ENCODE measurements at regions not wholly inside any gene's neighbourhood (a gene's known extent, or its start where the extent isn't known, plus 50 kb on each side); places are given as distances from the start of the nearest gene placed in this dataset.

DNA sequence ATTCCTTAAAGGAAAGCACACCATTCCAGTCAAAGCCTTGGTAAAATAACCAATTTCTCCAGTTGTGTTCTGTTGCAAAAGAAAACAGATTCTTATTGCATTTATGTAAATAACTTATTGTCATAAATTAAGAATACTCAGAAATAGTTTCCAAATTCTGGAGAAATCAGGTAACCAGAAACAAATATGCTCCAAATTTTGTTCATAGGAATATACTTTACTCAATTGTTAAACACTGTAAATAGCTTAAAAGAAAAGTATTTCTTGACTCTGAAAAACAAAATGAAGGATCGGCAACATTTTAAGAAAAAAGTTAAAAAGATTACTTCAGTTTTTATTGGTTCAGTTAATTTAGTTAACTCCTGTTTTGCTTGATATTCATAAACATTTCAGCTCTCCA is 67.1 kb upstream of the PIK3CG start:
- WGBS, 3 donors = 96 to 98% (median 97%) methylated on average over 1 of the region's 1 CpG
- Histone ChIP-seq H3K4me1 (no peaks in the 10 kb centered on the region), H3K27ac (no peak overlapping the region), H3K9me3 (no peaks in the 10 kb centered on the region), H3K4me3 (no peak overlapping the region), H3K36me3 (ENCODE audit: insufficient read depth in 1 of 2, low read depth in 1 of 2) (no peaks in the 10 kb centered on the region), H3K27me3 (ENCODE audit: insufficient read depth in 3 of 3, low read length in 2 of 3) (peaks cover 0 to 7% (median 0%) of the 10 kb centered on the region in 3 donors)
- intact Hi-C loops (cut with DNase I) = loop anchor here in 1 of 2 donors (10.0 kb wide), 1 partner anchor 257 kb away; no protein-coding TSS in a partner anchor
- TF ChIP-seq, protein P1, sequence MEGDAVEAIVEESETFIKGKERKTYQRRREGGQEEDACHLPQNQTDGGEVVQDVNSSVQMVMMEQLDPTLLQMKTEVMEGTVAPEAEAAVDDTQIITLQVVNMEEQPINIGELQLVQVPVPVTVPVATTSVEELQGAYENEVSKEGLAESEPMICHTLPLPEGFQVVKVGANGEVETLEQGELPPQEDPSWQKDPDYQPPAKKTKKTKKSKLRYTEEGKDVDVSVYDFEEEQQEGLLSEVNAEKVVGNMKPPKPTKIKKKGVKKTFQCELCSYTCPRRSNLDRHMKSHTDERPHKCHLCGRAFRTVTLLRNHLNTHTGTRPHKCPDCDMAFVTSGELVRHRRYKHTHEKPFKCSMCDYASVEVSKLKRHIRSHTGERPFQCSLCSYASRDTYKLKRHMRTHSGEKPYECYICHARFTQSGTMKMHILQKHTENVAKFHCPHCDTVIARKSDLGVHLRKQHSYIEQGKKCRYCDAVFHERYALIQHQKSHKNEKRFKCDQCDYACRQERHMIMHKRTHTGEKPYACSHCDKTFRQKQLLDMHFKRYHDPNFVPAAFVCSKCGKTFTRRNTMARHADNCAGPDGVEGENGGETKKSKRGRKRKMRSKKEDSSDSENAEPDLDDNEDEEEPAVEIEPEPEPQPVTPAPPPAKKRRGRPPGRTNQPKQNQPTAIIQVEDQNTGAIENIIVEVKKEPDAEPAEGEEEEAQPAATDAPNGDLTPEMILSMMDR (IDR thresholded peaks at IDR 0.05) = no peak
- ATAC-seq = no peak
- no peak for DNase-seq

- Histone ChIP-seq H3K9me3 (no peaks in the 10 kb centered on the region), H3K36me3 (ENCODE audit: insufficient read depth in 1 of 2, low read depth in 1 of 2) (no peaks in the 10 kb centered on the region), H3K4me1 (no peaks in the 10 kb centered on the region), H3K27ac (no peak overlapping the region), H3K4me3 (no peak overlapping the region), H3K27me3 (ENCODE audit: insufficient read depth in 3 of 3, low read length in 2 of 3) (peaks cover 0 to 7% (median 0%) of the 10 kb centered on the region in 3 donors)
- DNase-seq = no peak
- WGBS, 3 donors = 87 to 89% (median 88%) methylated on average over 2 of the region's 2 CpGs
- ATAC-seq = no peak
- TF ChIP-seq, protein P1 (IDR thresholded peaks at IDR 0.05) = no peak
- intact Hi-C loops (cut with DNase I) = no loop called here
These were observed 62.5 kb upstream of the PIK3CG start for GRCh38 chr7:106802589-106802988.

GRCh38 chr7:106806556-106806955 is 58.5 kb upstream of the PIK3CG start:
- no peaks in the 10 kb centered on the region for H3K4me1 ChIP-seq
- no peak for ATAC-seq
- TF ChIP-seq, protein P1 (IDR thresholded peaks at IDR 0.05) = no peak
- no peak overlapping the region for H3K4me3 ChIP-seq
- H3K27ac ChIP-seq = no peak overlapping the region
- H3K36me3 ChIP-seq (ENCODE audit: insufficient read depth in 1 of 2, low read depth in 1 of 2) = no peaks in the 10 kb centered on the region
- DNase-seq = no peak
- H3K27me3 ChIP-seq (ENCODE audit: insufficient read depth in 3 of 3, low read length in 2 of 3) = peaks cover 0 to 2% (median 0%) of the 10 kb centered on the region in 3 donors
- intact Hi-C loops (cut with DNase I) = no loop called here
- no peaks in the 10 kb centered on the region for H3K9me3 ChIP-seq
- WGBS, 3 donors = 27 to 29% (median 29%) methylated on average over 4 of the region's 4 CpGs

GRCh38 chr7:106807474-106807873 is 57.6 kb upstream of the PIK3CG start:
- H3K4me3 ChIP-seq = no peak overlapping the region
- 79 to 86% (median 86%) methylated on average over 4 of the region's 4 CpGs for whole genome bisulfite sequencing, 3 donors
- H3K27me3 ChIP-seq (ENCODE audit: insufficient read depth in 3 of 3, low read length in 2 of 3) = no peaks in the 10 kb centered on the region
- H3K4me1 ChIP-seq = no peaks in the 10 kb centered on the region
- intact Hi-C loops (cut with DNase I) = no loop called here
- ATAC-seq (no peak), DNase-seq (no peak)
- H3K36me3 ChIP-seq (ENCODE audit: insufficient read depth in 1 of 2, low read depth in 1 of 2) = no peaks in the 10 kb centered on the region
- TF ChIP-seq, protein P1 (IDR thresholded peaks at IDR 0.05) = no peak
- H3K27ac ChIP-seq = no peak overlapping the region
- H3K9me3 ChIP-seq = no peaks in the 10 kb centered on the region

DNA sequence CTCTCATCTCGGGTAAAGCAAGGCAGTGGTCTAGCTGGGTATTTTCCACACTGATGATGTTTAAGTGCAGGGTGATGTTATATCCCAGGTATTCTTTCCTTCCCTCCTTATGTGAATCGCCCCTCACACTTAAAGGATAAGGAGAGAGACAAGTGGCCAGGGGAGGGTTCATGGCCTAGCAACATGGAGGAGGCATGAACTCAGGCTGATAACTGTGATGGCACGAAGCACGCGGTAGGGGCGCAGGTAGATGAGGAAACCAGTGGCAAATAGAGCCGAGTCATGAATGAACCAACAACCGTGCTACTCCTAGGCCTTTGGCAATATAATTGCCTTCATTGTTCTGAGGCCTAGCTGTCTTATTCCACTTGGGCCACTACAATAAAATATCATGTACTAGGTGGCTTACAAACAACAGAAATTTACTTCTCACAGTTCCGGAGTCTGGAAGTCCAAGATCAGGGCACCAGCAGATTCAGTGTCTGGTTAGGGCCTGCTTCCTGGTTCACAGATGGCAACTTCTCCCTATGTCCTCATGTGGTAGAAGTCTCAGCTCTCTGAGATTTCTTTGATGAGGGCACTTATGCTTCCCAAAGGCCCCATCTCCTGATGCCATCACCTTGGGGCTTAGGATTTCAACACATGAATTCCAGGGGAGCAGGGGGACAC is 56.0 kb upstream of the PIK3CG start:
- Histone ChIP-seq H3K9me3 (no peaks in the 10 kb centered on the region), H3K4me3 (no peak overlapping the region), H3K36me3 (ENCODE audit: insufficient read depth in 1 of 2, low read depth in 1 of 2) (no peaks in the 10 kb centered on the region), H3K4me1 (no peaks in the 10 kb centered on the region), H3K27me3 (ENCODE audit: insufficient read depth in 3 of 3, low read length in 2 of 3) (no peaks in the 10 kb centered on the region), H3K27ac (no peak overlapping the region)
- DNase-seq (no peak), ATAC-seq (no peak)
- TF ChIP-seq, protein P1 (IDR thresholded peaks at IDR 0.05) = no peak
- WGBS, 3 donors = 95 to 97% (median 96%) methylated on average over 9 of the region's 9 CpGs
- intact Hi-C loops (cut with DNase I) = no loop called here
